Liver (tissue), 7 donors: ENCODE measurements at regions not wholly inside any gene's neighbourhood (a gene's known extent, or its start where the extent isn't known, plus 50 kb on each side); places are given as distances from the start of the nearest gene placed in this dataset.
A peak's percentile ranks its signal among the peaks of the same experiment; 100 is the strongest.
"Not testable (repeated sequence)": the region's sequence is repeated elsewhere in the genome, so short reads cannot be mapped to it uniquely, and the experiment has no call there.

Experiments
- DNase-seq: peaks from one replicate; pipeline ENCODE4 v3.0.0-alpha.2; 2017; ENCODE audit warnings: low spot score
- H3K27ac ChIP-seq, 2 donors: one replicate each; pipeline ENCODE4 v1.7.0; 2013; ENCODE audit warnings: inconsistent platforms in 2 of 2, low read length in 2 of 2, control low read depth in 1 of 2, low read depth in 1 of 2, mild to moderate bottlenecking in 1 of 2
- H3K27me3 ChIP-seq, 4 donors: one replicate each; pipeline versions ENCODE4 v1.6.1 to v1.7.0; 2013; ENCODE audit warnings: low read length in 3 of 4, inconsistent platforms in 1 of 4, mild to moderate bottlenecking in 1 of 4, moderate library complexity in 1 of 4; ENCODE audit not compliant: control insufficient read depth in 4 of 4, insufficient read depth in 4 of 4
- H3K36me3 ChIP-seq, 4 donors: one replicate each; pipeline versions ENCODE4 v1.6.1 to v1.7.0; 2013; ENCODE audit warnings: low read length in 3 of 4, mild to moderate bottlenecking in 3 of 4, low read depth in 1 of 4, moderate library complexity in 1 of 4; ENCODE audit not compliant: control insufficient read depth in 4 of 4, insufficient read depth in 3 of 4
- H3K4me1 ChIP-seq, 4 donors: one replicate each; pipeline versions ENCODE4 v1.6.1 to v1.7.0; 2013; ENCODE audit warnings: low read length in 3 of 4, mild to moderate bottlenecking in 3 of 4, moderate library complexity in 1 of 4; ENCODE audit not compliant: control insufficient read depth in 4 of 4, insufficient read depth in 4 of 4
- H3K4me3 ChIP-seq, 3 donors: one replicate each; pipeline versions ENCODE4 v1.6.1 to v1.7.0; 2013; ENCODE audit warnings: low read length in 3 of 3, control low read depth in 1 of 3, low read depth in 1 of 3, mild to moderate bottlenecking in 1 of 3
- H3K9ac ChIP-seq, 2 donors: one replicate each; pipeline ENCODE4 v1.7.0; 2013; ENCODE audit warnings: low read length in 2 of 2, mild to moderate bottlenecking in 2 of 2, moderate library complexity in 2 of 2, control low read depth in 1 of 2, low read depth in 1 of 2
- H3K9me3 ChIP-seq, 4 donors: one replicate each; pipeline versions ENCODE4 v1.6.1 to v1.7.0; 2013; ENCODE audit warnings: low read length in 3 of 4; ENCODE audit not compliant: control insufficient read depth in 4 of 4
- NR2F2 ChIP-seq: IDR thresholded peaks from 2 replicates; pipeline ENCODE4 v1.6.1; 2016; ENCODE audit warnings: antibody characterized with exemption
- RAD21 ChIP-seq, 2 donors: IDR thresholded peaks; 2 replicates each; pipeline ENCODE4 v1.6.1; 2016; ENCODE audit warnings: antibody characterized with exemption in 2 of 2, mild to moderate bottlenecking in 2 of 2
- WGBS: extraction: QIAGEN DNeasy Blood & Tissue Kit; methylation state at CpG from one replicate; pipeline ENCODE4 v1.1.7; 2013; 5-methylcytosine and 5-hydroxymethylcytosine counted together
- donor health status: healthy.
- donor health status: healthy.
- donor health status: healthy.
- donor health status: healthy.

- H3K4me3 ChIP-seq, H3K36me3 ChIP-seq, H3K27me3 ChIP-seq, H3K4me1 ChIP-seq, H3K9me3 ChIP-seq, H3K27ac ChIP-seq, DNase-seq, H3K9ac ChIP-seq: not testable (repeated sequence)
- no CpG with 5 or more reads among the region's 3 CpGs for WGBS
These were observed 185.4 kb downstream of the FAM72C start for GRCh38 chr1:143786381-143786780.

GRCh38 chr1:143785883-143786282, 185.9 kb downstream of the FAM72C start:
- H3K4me3 ChIP-seq, H3K27ac ChIP-seq, H3K9ac ChIP-seq, DNase-seq, H3K9me3 ChIP-seq, H3K36me3 ChIP-seq, H3K27me3 ChIP-seq, H3K4me1 ChIP-seq: not testable (repeated sequence)
- 80% methylated on average over 2 of the region's 7 CpGs for WGBS

- H3K9ac ChIP-seq, DNase-seq, H3K9me3 ChIP-seq, H3K27ac ChIP-seq, H3K4me3 ChIP-seq, H3K27me3 ChIP-seq, H3K4me1 ChIP-seq, H3K36me3 ChIP-seq: not testable (repeated sequence)
- 86% methylated on average over 4 of the region's 11 CpGs for WGBS
These were observed 187.4 kb downstream of the FAM72C start for GRCh38 chr1:143784239-143784882.

- not testable (repeated sequence) for H3K36me3 ChIP-seq, H3K27ac ChIP-seq, H3K4me3 ChIP-seq, H3K9me3 ChIP-seq, H3K9ac ChIP-seq, H3K4me1 ChIP-seq, H3K27me3 ChIP-seq, DNase-seq
- WGBS, result no CpG with 5 or more reads among the region's 1 CpG
- TF ChIP-seq RAD21 (IDR thresholded peaks at IDR 0.05), result peak; percentile 13 to 50
These were observed 193.6 kb downstream of the FAM72C start for GRCh38 chr1:143778178-143778577.

GRCh38 chr1:143764831-143765230, 207.0 kb downstream of the FAM72C start:
- not testable (repeated sequence) for H3K36me3 ChIP-seq, H3K27ac ChIP-seq, H3K4me1 ChIP-seq, H3K9me3 ChIP-seq, DNase-seq, H3K9ac ChIP-seq, H3K4me3 ChIP-seq, H3K27me3 ChIP-seq
- WGBS, result 51% methylated on average over 2 of the region's 2 CpGs

- not testable (repeated sequence) for H3K9ac ChIP-seq
- peak; percentile 47 for TF ChIP-seq NR2F2
- WGBS, result 74% methylated on average over 6 of the region's 7 CpGs
These were observed 211.4 kb downstream of the FAM72C start for GRCh38 chr1:143760366-143760765.

More at GRCh38 chr1:143760366-143760765, 211.4 kb downstream of the FAM72C start:
- not testable (repeated sequence) for H3K27me3 ChIP-seq, H3K9me3 ChIP-seq, H3K36me3 ChIP-seq, H3K4me1 ChIP-seq, H3K4me3 ChIP-seq, DNase-seq, H3K27ac ChIP-seq
